GM18517 (cell line): ENCODE measurements at regions not wholly inside any gene's neighbourhood (a gene's known extent, or its start where the extent isn't known, plus 50 kb on each side); places are given as distances from the start of the nearest gene placed in this dataset.

Experiments used
- ATAC-seq: cut with Tn5 transposase; IDR thresholded peaks from one replicate; pipeline ENCODE4 v1.9.1; 2021; ENCODE audit warnings: mild to moderate bottlenecking, moderate library complexity; ENCODE audit not compliant: unreplicated experiment

DNA sequence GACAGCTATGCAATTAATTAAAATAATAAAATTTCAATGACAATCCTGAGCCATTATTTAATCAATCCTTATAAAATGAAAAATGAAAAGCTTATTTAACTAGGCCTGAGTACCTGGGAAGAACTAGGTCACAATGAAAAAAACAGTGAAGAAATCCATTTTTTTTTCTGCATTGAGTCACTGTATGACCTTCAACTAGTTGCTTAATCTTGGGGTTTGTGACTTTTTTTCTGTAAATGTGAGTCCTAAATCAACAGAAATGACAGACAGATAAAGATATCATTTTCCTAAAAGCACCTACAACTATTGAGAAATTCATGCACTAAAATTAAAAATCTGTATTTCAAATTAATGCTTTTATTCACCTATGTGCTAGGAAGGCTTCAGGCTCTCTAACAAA lies 96.8 kb downstream of the TMEM26 start:
- ATAC-seq, result no peak

DNA sequence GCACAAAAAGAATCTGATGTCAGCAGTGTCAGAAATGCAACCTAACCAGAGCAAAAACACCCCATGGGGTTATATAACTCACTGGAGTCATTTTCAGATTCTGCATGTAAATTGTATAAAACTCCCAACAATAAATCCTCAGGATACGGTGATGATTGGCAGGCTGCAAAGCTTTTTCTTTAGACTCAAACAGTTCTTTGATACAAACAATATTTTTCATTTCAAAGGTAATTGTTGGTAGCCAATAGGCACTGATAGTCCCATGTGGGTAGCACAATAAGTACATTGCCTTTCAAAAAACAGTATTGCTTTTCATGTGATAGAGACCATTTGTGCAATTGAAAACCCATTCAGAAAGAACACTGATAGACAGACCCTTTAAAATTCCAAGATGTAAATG lies 98.0 kb downstream of the TMEM26 start:
- no peak for ATAC-seq

GRCh38 chr10:61354401-61354975 lies 98.7 kb downstream of the TMEM26 start:
- no peak for ATAC-seq

DNA sequence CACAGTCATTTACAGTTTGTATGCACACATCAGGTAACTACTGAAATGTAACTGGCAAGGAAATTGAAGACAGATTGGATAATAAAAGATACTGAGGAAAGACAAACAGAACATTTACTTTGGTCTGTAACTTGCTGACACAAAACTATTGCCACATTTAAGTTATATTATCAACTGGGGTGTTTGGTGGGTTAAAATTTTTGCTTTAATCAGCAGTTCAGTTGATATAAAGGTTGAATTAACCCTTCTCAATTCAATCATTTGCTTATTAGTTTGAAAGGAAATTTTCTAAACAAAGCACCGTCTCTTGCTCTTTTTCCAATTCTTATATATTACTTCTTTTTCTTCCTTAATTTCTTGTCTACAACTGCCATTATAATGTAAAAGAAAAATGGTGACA lies 102.4 kb downstream of the TMEM26 start:
- no peak for ATAC-seq

DNA sequence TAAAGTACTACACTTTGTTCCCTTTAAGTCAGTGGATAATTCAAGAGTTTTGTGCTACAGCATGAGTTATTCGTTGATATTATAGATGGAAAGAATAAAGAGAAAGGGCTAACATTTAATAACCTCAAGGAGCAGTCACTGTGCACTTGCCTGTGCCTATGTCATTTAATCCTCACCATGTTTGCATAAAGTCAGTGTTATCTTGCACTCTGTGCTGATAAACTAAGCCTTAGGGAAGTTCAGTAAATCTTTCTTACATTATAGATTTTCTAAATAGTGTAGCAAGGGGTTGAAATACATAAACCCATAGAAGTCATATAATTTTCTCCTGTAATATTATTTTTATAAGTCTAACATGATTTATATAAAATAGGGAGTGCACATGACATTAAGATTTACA lies 103.1 kb downstream of the TMEM26 start:
- ATAC-seq, result no peak

GRCh38 chr10:61346796-61347413 lies 106.3 kb downstream of the TMEM26 start:
- ATAC-seq, result no peak

DNA sequence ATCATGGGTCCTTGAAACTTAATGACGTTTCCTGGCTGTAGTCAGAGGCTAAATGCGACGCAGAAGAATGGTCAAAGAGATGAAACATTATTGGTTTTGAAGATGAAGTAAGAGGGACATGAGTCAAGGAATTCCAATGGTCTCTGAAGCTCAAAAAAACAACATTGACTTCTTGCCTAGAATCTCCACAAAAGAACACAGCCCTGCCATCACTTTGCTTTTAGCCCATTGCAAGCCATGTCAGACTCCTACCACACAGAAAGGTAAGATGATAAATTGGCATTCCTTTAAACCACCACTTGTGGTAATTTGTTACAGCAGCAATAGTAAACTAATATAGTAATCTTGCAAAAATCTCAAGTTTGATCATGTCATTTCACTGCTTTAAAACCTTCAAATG lies 109.4 kb downstream of the TMEM26 start:
- ATAC-seq, result no peak

DNA sequence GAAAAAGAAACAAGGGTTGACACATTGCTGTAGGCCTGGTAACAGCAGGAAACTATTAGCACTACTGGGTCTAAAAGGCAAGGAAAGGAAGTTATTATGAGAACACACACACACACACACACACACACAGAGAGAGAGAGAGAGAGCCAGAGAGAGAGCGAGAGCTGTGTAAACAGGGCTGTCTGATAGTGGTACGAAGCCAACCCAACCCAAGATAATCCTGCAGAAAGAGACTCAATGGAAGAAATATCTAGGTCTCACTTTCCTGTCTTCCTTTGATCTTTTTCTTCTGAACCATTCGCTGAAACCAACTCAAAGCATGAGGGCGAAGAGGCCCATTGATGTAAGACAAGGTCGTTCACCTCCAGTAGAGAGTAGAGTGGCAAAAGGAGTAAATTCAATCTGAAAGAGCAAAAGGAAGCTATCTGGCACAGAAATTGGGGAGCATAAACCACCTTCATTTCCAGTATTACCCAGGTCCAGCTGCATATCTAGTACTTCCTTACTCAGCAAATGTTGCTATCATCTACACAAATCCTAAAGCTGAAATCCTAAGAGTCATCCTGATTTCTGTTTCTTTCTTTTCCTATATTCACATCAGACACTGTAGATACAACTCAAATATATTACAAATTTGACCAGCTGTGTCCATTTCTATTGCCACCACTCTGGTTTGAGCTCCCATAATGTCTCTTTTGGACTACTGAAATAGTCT lies 110.2 kb downstream of the TMEM26 start:
- no peak for ATAC-seq

DNA sequence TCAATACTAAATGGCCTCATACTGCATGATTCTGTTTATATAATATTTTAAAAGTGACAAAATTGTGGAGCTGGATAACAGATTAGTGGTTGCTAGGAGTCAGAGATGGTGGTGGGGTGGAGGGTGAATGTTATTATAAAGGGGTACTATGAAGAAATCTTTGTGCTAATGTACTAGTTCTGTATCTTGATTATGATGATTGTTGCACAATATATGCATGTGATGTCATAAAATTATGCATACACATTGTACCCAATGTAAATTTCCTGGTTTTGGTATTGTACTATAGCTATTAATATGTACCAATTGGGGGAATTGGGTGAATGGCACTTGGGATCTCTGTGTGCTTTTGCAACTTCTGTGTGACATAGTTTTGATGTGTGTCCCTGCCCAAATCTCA lies 112.2 kb downstream of the TMEM26 start:
- ATAC-seq, result no peak

DNA sequence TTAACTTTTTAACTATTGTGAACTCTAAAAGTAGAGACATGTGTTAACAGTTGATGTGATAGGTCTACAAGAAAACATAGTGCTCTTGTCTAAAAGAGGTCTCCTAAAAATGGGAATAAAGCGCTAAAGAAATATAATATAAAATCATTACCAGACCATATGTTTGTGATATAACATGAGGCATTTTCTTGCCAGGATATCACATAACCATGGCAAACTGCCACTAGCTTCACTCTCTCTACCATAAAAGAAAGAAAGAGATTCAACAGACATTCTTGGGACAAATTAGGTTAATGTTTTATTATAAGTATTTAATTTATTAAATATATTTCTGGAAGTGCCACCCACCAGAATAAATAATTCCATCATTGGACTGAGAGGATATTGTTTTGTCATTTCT lies 115.0 kb downstream of the TMEM26 start:
- no peak for ATAC-seq

DNA sequence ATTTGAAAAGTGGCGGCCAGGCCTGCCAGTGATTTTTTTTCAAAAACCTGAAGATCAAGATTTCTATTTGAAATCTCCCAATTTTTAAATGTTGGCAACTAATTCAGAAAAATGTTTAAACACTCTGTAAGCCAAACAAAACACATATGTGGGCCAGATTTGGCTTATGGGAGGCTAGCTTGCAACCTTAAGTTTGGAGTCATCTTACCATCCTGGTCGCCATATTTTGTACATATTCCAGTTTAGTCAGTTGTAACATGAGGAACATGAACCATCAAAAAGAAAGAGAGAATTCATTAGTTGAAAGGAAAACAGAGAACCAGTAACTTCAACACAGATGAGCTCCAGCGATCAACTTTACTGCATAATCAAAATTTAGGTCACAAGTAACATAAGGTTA lies 115.4 kb downstream of the TMEM26 start:
- ATAC-seq, result no peak

DNA sequence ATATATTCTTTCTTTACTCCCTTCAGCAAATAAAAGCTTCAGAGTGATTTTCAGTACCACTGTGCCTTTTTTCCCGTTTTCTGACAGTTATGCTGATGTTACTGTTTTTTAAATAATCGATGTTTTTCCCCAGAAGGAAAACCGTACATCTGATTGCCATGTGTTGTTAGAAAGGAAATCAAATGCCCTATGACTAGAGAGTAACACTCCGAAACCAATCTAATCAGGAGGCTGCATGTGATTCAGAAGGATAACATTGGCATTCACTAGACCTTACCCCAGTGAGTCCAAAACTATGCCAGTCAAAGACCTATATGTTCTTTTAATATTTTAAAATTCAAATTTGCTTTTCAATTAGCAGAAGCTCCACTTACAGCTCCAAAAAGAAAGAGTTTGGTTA lies 116.3 kb downstream of the TMEM26 start:
- no peak for ATAC-seq

GRCh38 chr10:61335359-61335758 lies 117.8 kb downstream of the TMEM26 start:
- ATAC-seq, result no peak

DNA sequence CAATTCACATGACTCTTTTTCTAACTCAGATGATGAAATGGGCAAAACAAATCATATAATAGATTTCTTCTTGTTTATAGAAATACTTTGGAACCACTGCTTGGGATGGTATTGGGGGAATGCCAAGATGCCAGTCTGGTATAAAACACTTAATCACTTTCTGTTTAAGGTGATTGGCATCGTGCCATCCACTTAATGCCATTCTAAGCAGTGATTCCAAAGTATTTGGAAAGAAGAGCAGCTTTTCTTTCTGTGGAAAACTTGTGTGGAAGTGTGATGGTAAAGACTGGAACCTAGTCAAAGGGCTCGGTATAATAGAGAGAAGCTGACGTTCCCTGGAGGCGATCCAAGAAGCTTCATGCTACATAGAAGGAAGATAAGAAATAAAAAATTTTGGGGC lies 120.6 kb downstream of the TMEM26 start:
- ATAC-seq, result no peak

GRCh38 chr10:61330669-61331068 lies 122.5 kb downstream of the TMEM26 start:
- ATAC-seq, result no peak

- ATAC-seq, result peak; percentile 90
Measured at GRCh38 chr10:61329854-61330253, 123.3 kb downstream of the TMEM26 start.

GRCh38 chr10:61325223-61325960 lies 127.8 kb downstream of the TMEM26 start:
- ATAC-seq, result no peak

GRCh38 chr10:61323726-61324125 lies 129.5 kb downstream of the TMEM26 start:
- no peak for ATAC-seq

- ATAC-seq, result no peak
Measured at GRCh38 chr10:61321041-61321857, 131.9 kb downstream of the TMEM26 start.

GRCh38 chr10:61320257-61320587 lies 133.0 kb downstream of the TMEM26 start:
- no peak for ATAC-seq
